Ishikawa (cell line): ENCODE measurements at regions not wholly inside any gene's neighbourhood (a gene's known extent, or its start where the extent isn't known, plus 50 kb on each side); places are given as distances from the start of the nearest gene placed in this dataset.

ENCODE experiments used
- CEBPB ChIP-seq: IDR thresholded peaks from 2 replicates; pipeline ENCODE4 v1.6.1; 2012
- CREB1 ChIP-seq: IDR thresholded peaks from 2 replicates; pipeline ENCODE4 v1.6.1; 2012; ENCODE audit warnings: low read depth
- EGR1 ChIP-seq: IDR thresholded peaks from 2 replicates; pipeline ENCODE4 v1.6.1; 2012
- EP300 ChIP-seq: IDR thresholded peaks from 2 replicates; pipeline ENCODE4 v1.6.1; 2012; ENCODE audit warnings: borderline replicate concordance
- FOXM1 ChIP-seq: IDR thresholded peaks from 2 replicates; pipeline ENCODE4 v1.6.1; 2012; ENCODE audit warnings: low read depth, borderline replicate concordance
- MAX ChIP-seq: IDR thresholded peaks from 2 replicates; pipeline ENCODE4 v1.6.1; 2012
- NFIC ChIP-seq: IDR thresholded peaks from 2 replicates; pipeline ENCODE4 v1.6.1; 2012
- RAD21 ChIP-seq: IDR thresholded peaks from 2 replicates; pipeline ENCODE4 v1.6.1; 2012; ENCODE audit warnings: low read depth
- REST ChIP-seq: IDR thresholded peaks from 2 replicates; pipeline ENCODE4 v1.6.1; 2012; ENCODE audit warnings: low read depth, mild to moderate bottlenecking
- TAF1 ChIP-seq: IDR thresholded peaks from 2 replicates; pipeline ENCODE4 v1.6.1; 2012; ENCODE audit warnings: low read depth, mild to moderate bottlenecking
- TCF12 ChIP-seq: IDR thresholded peaks from 2 replicates; pipeline ENCODE4 v1.6.1; 2012; ENCODE audit warnings: low read depth
- TEAD4 ChIP-seq: IDR thresholded peaks from 2 replicates; pipeline ENCODE4 v1.6.1; 2012
- YY1 ChIP-seq: IDR thresholded peaks from 2 replicates; pipeline ENCODE4 v1.6.1; 2012; ENCODE audit warnings: low read depth
- ZBTB7A ChIP-seq: IDR thresholded peaks from 2 replicates; pipeline ENCODE4 v1.6.1; 2012; ENCODE audit warnings: low read depth
- TF ChIP-seq, protein P1 (sequence below): IDR thresholded peaks from 2 replicates; pipeline ENCODE4 v1.6.1; 2012

DNA sequence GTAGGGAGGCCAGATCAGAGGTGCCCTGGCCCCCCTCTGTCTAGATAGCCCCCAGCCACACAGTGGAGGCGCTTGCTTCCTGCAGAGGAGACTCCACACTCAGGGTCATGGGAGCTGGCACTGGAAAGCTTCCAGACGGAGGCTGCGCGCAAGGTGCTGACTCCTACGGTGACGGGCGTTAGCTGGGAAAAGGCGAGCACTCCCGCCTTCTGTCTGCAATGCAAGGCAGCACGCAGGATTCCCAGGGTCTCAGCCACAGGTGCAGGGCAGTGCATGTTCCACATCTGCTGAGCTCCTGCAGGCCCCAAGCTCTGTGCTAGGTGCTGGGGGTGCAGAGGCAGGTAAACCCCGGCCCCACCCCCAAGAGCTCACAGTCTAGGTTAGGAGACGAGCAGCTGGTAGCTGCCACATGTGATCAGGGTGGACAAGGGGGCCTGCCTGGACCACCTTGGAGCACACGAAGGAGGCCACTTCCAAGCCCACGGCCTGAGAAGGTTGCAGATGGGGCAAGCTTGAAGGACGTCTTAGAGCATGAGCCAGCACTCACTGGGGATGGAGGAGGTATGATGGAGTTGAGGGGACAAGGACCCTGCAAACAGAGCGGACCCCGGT is 310.9 kb upstream of the DIO3 start:
- TF ChIP-seq RAD21 = no peak
- no peak for TF ChIP-seq MAX
- TF ChIP-seq TAF1 = no peak
- no peak for TF ChIP-seq EGR1
- no peak for TF ChIP-seq EP300
- no peak for TF ChIP-seq TCF12
- TF ChIP-seq, protein P1, sequence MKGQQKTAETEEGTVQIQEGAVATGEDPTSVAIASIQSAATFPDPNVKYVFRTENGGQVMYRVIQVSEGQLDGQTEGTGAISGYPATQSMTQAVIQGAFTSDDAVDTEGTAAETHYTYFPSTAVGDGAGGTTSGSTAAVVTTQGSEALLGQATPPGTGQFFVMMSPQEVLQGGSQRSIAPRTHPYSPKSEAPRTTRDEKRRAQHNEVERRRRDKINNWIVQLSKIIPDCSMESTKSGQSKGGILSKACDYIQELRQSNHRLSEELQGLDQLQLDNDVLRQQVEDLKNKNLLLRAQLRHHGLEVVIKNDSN = no peak
- TF ChIP-seq TEAD4 = no peak
- no peak for TF ChIP-seq CEBPB
- no peak for TF ChIP-seq CREB1
- no peak for TF ChIP-seq NFIC
- no peak for TF ChIP-seq ZBTB7A

DNA sequence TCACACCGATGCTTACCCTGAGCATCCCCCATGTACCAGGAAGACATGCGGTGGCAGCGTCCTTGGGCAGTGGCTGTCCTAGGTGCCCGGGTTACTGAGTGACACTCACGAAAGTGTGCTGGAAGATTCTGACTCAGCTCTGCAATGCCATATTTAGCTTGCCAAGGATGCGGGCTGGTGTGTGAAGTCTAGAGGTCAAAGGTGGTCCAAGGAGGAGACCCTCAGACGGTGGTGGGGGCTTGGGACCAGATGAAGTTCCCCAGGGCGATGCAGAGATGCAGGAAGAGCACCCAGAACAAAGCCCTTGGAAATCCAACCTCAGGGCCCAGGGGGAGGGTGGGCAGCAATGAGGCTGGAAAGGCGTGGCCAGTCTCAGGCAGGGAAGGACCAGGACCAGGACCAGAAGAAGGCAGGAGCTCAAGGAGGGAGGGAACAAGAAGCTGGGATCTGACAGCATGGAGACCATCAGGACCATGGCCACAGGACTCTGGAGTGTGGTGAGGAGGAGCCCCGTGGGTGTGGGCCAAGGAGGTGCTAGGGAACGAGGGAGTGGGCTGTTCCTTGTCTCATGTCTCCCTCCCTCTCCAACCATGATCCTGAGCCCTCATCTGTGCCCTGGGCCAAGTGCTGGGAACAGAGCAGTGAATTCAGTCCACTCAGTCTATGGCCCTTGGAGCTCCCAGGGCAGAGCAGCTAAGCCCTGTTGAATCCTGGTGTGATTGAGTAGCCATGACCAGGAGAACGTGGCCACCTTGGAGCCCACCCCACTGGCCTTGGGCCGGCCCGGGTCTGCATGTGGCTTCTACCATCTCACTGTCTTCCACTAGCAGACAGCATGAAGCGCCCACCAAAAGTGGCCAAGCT is 310.1 kb upstream of the DIO3 start:
- no peak for TF ChIP-seq MAX
- TF ChIP-seq TAF1 = no peak
- TF ChIP-seq, protein P1 = no peak
- TF ChIP-seq EGR1 = no peak
- no peak for TF ChIP-seq REST
- no peak for TF ChIP-seq ZBTB7A
- TF ChIP-seq EP300 = no peak
- no peak for TF ChIP-seq RAD21
- no peak for TF ChIP-seq NFIC
- TF ChIP-seq CREB1 = no peak
- no peak for TF ChIP-seq YY1
- TF ChIP-seq CEBPB = no peak
- no peak for TF ChIP-seq FOXM1
- no peak for TF ChIP-seq TCF12

DNA sequence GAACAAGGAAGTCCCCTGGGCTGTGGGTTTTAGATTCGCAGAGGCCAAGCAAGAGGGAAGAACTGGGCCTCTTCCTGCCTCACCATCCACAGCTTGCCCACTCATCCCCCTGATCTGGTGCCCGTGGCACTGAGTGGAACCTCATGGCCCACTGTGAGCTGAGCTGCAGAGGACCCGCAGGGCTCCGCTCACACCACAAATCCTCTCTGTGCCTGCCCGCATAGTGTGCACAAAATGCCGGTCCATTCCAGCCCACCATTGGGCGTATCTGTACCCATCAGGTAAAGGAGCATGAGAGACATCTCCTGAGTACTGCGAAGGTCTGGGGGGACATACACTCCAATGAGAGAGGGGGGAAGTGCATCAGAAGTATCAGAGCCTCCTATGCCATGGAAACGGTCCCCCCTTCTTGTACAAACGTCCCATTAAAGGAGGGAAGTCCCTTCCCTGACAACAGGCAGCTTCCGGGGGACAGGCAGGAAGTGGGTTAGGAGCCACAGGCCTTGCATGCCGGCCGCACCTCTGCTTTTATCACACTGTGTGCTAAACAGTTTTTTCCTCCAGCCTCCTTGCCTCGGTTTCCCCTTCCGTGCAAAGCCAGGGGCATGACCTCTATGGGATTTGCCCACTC is 309.4 kb upstream of the DIO3 start:
- TF ChIP-seq TAF1 (no peak), MAX (no peak), EP300 (no peak), FOXM1 (no peak), YY1 (no peak), EGR1 (no peak), CREB1 (no peak), RAD21 (no peak), TCF12 (no peak), REST (no peak)
- TF ChIP-seq, protein P1 = no peak

- no peak for TF ChIP-seq TAF1
- no peak for TF ChIP-seq REST
- no peak for TF ChIP-seq NFIC
- no peak for TF ChIP-seq YY1
- TF ChIP-seq, protein P1 = no peak
- TF ChIP-seq TEAD4 = no peak
- no peak for TF ChIP-seq EP300
- no peak for TF ChIP-seq MAX
- no peak for TF ChIP-seq CREB1
- no peak for TF ChIP-seq EGR1
Observed at GRCh38 chr14:101252443-101253214, 308.7 kb upstream of the DIO3 start.
